Pancreas (tissue), 10 donors: ENCODE measurements at regions not wholly inside any gene's neighbourhood (a gene's known extent, or its start where the extent isn't known, plus 50 kb on each side); places are given as distances from the start of the nearest gene placed in this dataset.
"Not testable (repeated sequence)": the region's sequence is repeated elsewhere in the genome, so short reads cannot be mapped to it uniquely, and the experiment has no call there.

Source experiments
- ATAC-seq, 4 donors: fragments of 200-7000 bp; cut with Tn5 transposase; one replicate each; pipeline versions ENCODE4 v1.8.0 to v1.9.1; 2020; ENCODE audit warnings: mild to moderate bottlenecking in 4 of 4, moderate library complexity in 4 of 4
- DNase-seq, 6 donors: peaks; one replicate each; pipeline ENCODE4 v3.0.0-alpha.2; 2020
- FAIRE-seq: peaks from 2 replicates; lab custom pipeline; 2012; peaks lifted over from hg19 to GRCh38; lab: Jason Lieb, UNC
- H3K27ac ChIP-seq, 4 donors: fragments of 200-600 bp; sonication (generic); 1 replicate in 3 of 4; 2 replicates in 1 of 4; pipeline versions ENCODE4 v1.5.0 to v1.8.0; 2020
- H3K27me3 ChIP-seq, 4 donors: fragments of 200-600 bp; one replicate each; pipeline ENCODE4 v1.8.0; 2021
- H3K36me3 ChIP-seq, 3 donors: fragments of 200-600 bp; sonication (generic) in 1 of 3; one replicate each; pipeline versions ENCODE4 v1.5.0 to v1.8.0; 2020 to 2021
- H3K4me1 ChIP-seq, 3 donors: fragments of 200-600 bp; one replicate each; pipeline ENCODE4 v1.8.0; 2021
- H3K4me3 ChIP-seq, 4 donors: fragments of 200-600 bp; sonication (generic) in 2 of 4; one replicate each; pipeline versions ENCODE4 v1.5.0 to v1.8.0; 2020 to 2021
- H3K9me3 ChIP-seq, 4 donors: fragments of 200-600 bp; one replicate each; pipeline ENCODE4 v1.8.0; 2021
- WGBS, 2 donors: extraction: QIAGEN DNeasy Blood & Tissue Kit; methylation state at CpG; one replicate each; pipeline ENCODE4 v1.1.7; 2013; 5-methylcytosine and 5-hydroxymethylcytosine counted together
- intact Hi-C, 3 donors: fragments of 100-400 bp; cut with DNase I; formaldehyde crosslinking; loops; one replicate each; pipeline versions ENCODE4 v1.11.1 to v1.14.2; 2022
- TF ChIP-seq, protein P1 (sequence below), 4 donors: fragments of 200-600 bp; sonication (generic) in 3 of 4; IDR thresholded peaks; one replicate each; pipeline versions ENCODE4 v1.5.0 to v1.8.0; 2021; ENCODE audit warnings: antibody characterized with exemption in 4 of 4
- donor health status: healthy with polysubstance abuse.
- donor health status: DM: no; HTN: no; CAD: no; lungs with moderate emphysema.
- donor health status: DM: no; HTN: no; CAD: no.
- donor health status: control.
- donor health status: control.
- donor health status: Bipolar disorder and iron deficiency.
- donor health status: DM: yes; HTN: yes; CAD: no.
- donor health status: DM: no; HTN: no; CAD: no.
- donor health status: DM: no; HTN: no; CAD: no.
- donor health status: DM: yes; HTN: yes; CAD: no.

DNA sequence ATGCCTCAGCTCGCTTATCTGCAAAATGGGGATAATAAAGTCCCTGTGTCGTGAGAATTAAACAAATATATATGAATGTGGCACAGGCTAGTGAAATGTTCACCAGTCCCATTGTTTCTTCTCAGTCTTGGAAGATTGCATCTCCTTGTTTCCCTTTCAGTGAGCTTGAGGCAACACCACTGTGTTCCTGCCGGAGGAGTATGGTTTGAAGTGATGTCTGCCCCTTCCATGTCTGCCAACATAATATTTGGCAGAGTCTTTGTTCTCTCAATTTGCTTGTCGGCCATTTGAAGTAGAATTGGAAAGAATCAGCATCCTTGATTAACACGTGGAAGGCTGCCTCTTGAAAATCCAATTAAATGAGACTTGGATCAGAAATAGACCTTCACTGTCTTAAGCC is 1088.5 kb upstream of the INTU start:
- FAIRE-seq = no peak
- 41 to 48% methylated on average over 5 of the region's 5 CpGs for WGBS, 2 donors
- Histone ChIP-seq H3K4me3 (no peak overlapping the region), H3K9me3 (no peaks in the 10 kb centered on the region), H3K27me3 (no peaks in the 10 kb centered on the region), H3K36me3 (no peaks in the 10 kb centered on the region), H3K27ac (no peak overlapping the region), H3K4me1 (no peaks in the 10 kb centered on the region)
- intact Hi-C loops = no loop called here
- no peak for ATAC-seq
- DNase-seq = no peak
- TF ChIP-seq, protein P1, sequence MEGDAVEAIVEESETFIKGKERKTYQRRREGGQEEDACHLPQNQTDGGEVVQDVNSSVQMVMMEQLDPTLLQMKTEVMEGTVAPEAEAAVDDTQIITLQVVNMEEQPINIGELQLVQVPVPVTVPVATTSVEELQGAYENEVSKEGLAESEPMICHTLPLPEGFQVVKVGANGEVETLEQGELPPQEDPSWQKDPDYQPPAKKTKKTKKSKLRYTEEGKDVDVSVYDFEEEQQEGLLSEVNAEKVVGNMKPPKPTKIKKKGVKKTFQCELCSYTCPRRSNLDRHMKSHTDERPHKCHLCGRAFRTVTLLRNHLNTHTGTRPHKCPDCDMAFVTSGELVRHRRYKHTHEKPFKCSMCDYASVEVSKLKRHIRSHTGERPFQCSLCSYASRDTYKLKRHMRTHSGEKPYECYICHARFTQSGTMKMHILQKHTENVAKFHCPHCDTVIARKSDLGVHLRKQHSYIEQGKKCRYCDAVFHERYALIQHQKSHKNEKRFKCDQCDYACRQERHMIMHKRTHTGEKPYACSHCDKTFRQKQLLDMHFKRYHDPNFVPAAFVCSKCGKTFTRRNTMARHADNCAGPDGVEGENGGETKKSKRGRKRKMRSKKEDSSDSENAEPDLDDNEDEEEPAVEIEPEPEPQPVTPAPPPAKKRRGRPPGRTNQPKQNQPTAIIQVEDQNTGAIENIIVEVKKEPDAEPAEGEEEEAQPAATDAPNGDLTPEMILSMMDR (IDR thresholded peaks at IDR 0.05) = no peak

DNA sequence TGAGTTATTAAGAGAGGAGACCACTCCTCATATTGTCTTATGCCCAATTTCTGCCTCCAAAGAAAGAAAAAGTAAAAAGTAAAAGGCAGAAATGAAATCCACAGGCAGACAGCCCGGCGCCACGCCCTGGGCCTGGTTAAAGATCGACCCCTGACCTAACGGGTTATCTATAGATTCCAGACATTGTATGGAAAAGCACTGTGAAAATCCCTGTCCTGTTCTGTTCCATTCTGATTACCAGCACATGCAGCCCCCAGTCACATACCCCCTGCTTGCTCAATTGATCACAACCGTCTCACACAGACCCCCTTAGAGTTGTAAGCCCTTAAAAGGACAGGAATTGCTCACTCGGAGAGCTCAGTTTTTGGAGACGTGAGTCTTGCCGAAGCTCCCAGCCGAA is 1086.6 kb upstream of the INTU start:
- H3K4me3 ChIP-seq, FAIRE-seq, ATAC-seq, H3K4me1 ChIP-seq, H3K27ac ChIP-seq, H3K9me3 ChIP-seq, intact Hi-C loops, H3K27me3 ChIP-seq, H3K36me3 ChIP-seq, DNase-seq: not testable (repeated sequence)
- WGBS, 2 donors = 69 to 88% methylated on average over 10 of the region's 10 CpGs

DNA sequence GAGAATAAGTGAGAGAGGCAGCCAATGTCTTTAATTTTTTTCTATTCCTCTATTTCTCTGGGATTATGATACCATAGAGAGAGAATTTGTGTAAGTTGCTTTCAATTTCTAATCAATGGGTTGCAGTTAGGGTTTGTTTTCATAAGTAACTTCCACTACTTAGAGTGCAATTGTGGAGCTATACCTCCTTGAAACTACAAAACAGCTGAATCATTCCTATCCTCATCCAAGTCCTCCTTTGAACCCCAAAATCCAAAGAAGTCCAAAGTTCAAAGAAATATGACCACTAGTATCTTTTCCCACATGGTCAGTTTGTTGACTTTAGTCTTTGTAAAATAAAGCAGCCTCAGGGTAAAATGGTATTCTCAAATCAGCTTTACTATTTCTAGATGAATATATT is 1085.4 kb upstream of the INTU start:
- Histone ChIP-seq H3K4me3 (no peak overlapping the region), H3K4me1 (no peaks in the 10 kb centered on the region), H3K36me3 (no peaks in the 10 kb centered on the region), H3K27me3 (no peaks in the 10 kb centered on the region), H3K9me3 (no peaks in the 10 kb centered on the region), H3K27ac (no peak overlapping the region)
- DNase-seq (no peak), ATAC-seq (no peak), FAIRE-seq (no peak)
- TF ChIP-seq, protein P1 (IDR thresholded peaks at IDR 0.05) = no peak
- intact Hi-C loops = no loop called here

DNA sequence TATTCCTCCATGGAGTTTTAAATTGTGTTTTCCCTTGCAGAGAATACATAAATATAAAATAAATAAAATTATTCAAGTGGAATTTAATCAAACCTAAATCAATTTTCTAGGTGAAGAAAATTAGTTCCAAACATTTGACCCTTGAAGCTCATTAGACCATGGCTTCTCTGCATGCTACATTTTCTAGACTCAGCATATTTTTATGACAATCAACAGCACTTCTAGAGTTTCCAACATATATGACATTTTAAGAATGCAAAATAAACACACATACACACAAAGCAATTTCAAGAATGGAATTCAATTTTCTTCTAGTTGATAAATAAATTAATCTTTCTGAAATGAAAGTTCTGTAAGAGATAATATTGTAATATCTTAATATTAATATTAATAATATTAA is 1083.9 kb upstream of the INTU start:
- no peak for DNase-seq
- no peak for ATAC-seq
- no peaks in the 10 kb centered on the region for H3K36me3 ChIP-seq
- H3K27me3 ChIP-seq = no peaks in the 10 kb centered on the region
- intact Hi-C loops = no loop called here
- no peaks in the 10 kb centered on the region for H3K4me1 ChIP-seq
- no peak overlapping the region for H3K4me3 ChIP-seq
- FAIRE-seq = no peak
- H3K9me3 ChIP-seq = no peaks in the 10 kb centered on the region
- H3K27ac ChIP-seq = no peak overlapping the region
- TF ChIP-seq, protein P1 (IDR thresholded peaks at IDR 0.05) = no peak

DNA sequence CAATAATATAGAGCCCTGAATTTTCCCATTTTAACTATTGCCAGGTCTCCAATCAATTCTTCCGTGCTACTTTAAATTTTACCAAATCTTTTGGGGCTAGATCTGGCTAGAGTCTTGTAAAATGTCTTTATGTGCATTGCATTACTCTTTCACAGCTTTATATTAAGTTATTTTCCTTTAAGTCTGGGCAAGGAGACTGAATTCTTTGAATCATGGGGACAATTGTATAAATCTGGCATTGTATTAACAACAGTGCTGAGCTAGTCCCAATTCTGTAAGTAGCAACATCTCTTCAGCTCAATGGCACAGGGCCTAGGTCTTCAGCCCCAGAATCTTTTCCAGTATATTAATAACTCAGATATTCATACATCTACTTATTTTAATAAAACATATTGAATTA is 1080.4 kb upstream of the INTU start:
- Histone ChIP-seq H3K4me3 (no peak overlapping the region), H3K4me1 (no peaks in the 10 kb centered on the region), H3K36me3 (no peaks in the 10 kb centered on the region), H3K27me3 (no peaks in the 10 kb centered on the region), H3K27ac (no peak overlapping the region), H3K9me3 (no peaks in the 10 kb centered on the region)
- no peak for ATAC-seq
- intact Hi-C loops = no loop called here
- WGBS, 2 donors = 34 to 46% methylated on average over 1 of the region's 1 CpG
- FAIRE-seq = no peak
- TF ChIP-seq, protein P1 (IDR thresholded peaks at IDR 0.05) = no peak
- no peak for DNase-seq

DNA sequence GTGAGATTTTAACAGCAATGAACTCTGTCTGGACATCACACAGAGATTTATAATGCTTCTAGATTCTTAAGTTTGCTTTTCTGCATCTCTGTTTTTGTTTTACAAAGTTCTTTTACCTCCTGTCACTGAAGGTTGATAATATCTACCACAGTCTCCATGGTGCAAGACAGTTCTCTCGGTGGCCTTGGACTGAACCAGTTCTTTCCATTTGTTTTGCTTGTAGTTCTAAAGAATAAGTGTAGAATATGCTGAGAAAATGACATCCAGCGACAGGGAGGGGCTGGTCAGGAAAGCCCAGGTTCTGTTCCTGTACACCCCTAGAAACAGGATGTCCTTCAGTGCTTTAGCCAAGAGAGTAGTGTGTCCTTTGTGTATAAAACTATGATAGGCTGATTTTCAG is 1079.5 kb upstream of the INTU start:
- no peaks in the 10 kb centered on the region for H3K36me3 ChIP-seq
- WGBS, 2 donors = 38 to 68% methylated on average over 2 of the region's 2 CpGs
- intact Hi-C loops = no loop called here
- H3K4me1 ChIP-seq = no peaks in the 10 kb centered on the region
- no peak for FAIRE-seq
- no peak for ATAC-seq
- no peaks in the 10 kb centered on the region for H3K9me3 ChIP-seq
- TF ChIP-seq, protein P1 (IDR thresholded peaks at IDR 0.05) = no peak
- no peak overlapping the region for H3K27ac ChIP-seq
- DNase-seq = no peak
- H3K27me3 ChIP-seq = no peaks in the 10 kb centered on the region
- H3K4me3 ChIP-seq = no peak overlapping the region
